GM12892 (cell line): ENCODE measurements at regions not wholly inside any gene's neighbourhood (a gene's known extent, or its start where the extent isn't known, plus 50 kb on each side); places are given as distances from the start of the nearest gene placed in this dataset.

Experiments used
- POLR2A ChIP-seq: IDR thresholded peaks from 2 replicates; pipeline ENCODE4 v1.6.1; 2011; ENCODE audit warnings: low read depth, low read length, control low read depth
- POLR2AphosphoS5 ChIP-seq: IDR thresholded peaks from 2 replicates; pipeline ENCODE4 v1.6.1; 2011; ENCODE audit warnings: low read depth, low read length, control low read depth
- TAF1 ChIP-seq: IDR thresholded peaks from 2 replicates; pipeline ENCODE4 v1.6.1; 2011; ENCODE audit warnings: low read depth, mild to moderate bottlenecking, control low read depth, low read length, borderline replicate concordance

- TF ChIP-seq POLR2A (no peak), POLR2AphosphoS5 (no peak), TAF1 (no peak)
Observed at GRCh38 chr15:87680208-87680607, 576.3 kb downstream of the NTRK3 start.
